ENCODE measurements at regions not wholly inside any gene's neighbourhood (a gene's known extent, or its start where the extent isn't known, plus 50 kb on each side); places are given as distances from the start of the nearest gene placed in this dataset.

- no peak for TF ChIP-seq CTCF (conservative IDR thresholded peaks at IDR 0.05 in 1 of 2, IDR thresholded peaks at IDR 0.05 in 1 of 2; ENCODE audit: extremely low read depth in 1 of 2, insufficient read depth in 1 of 2, low read depth in 1 of 2, low read length in 2 of 2)
- no peak for TF ChIP-seq EZH2 (IDR thresholded peaks at IDR 0.05; ENCODE audit: borderline replicate concordance, low read length)
These were observed 218.9 kb downstream of the MAF start for GRCh38 chr16:79381603-79382042.
